Astrocyte of the cerebellum (primary cell): ENCODE measurements at regions not wholly inside any gene's neighbourhood (a gene's known extent, or its start where the extent isn't known, plus 50 kb on each side); places are given as distances from the start of the nearest gene placed in this dataset.

Experiments
- DNase-seq: peaks from one replicate; pipeline ENCODE4 v3.0.0-alpha.2; 2011; ENCODE audit warnings: low read depth
- H3K4me3 ChIP-seq: 2 replicates; pipeline ENCODE4 v1.5.1; 2011; ENCODE audit warnings: mild to moderate bottlenecking, low read depth, low read length, moderate library complexity
- CTCF ChIP-seq: IDR thresholded peaks from 2 replicates; pipeline ENCODE4 v1.5.1; 2012; ENCODE audit warnings: low read length, low read depth, moderate library complexity, mild to moderate bottlenecking; ENCODE audit errors: missing control alignments
- in situ Hi-C: cut with HindIII; loops from 2 replicates; pipeline ENCODE4 v1.10.0; 2017; ENCODE audit warnings: low sequenced_read_pairs

GRCh38 chr3:154901278-154901677, 178.8 kb upstream of the MME start:
- in situ Hi-C loops: no loop called here
- no peak for TF ChIP-seq CTCF
- DNase-seq: no peak
- no peak overlapping the region for H3K4me3 ChIP-seq

- DNase-seq: no peak
- H3K4me3 ChIP-seq: no peak overlapping the region
- TF ChIP-seq CTCF: no peak
- in situ Hi-C loops: no loop called here
Measured at GRCh38 chr3:154900816-154901215, 179.3 kb upstream of the MME start.

DNA sequence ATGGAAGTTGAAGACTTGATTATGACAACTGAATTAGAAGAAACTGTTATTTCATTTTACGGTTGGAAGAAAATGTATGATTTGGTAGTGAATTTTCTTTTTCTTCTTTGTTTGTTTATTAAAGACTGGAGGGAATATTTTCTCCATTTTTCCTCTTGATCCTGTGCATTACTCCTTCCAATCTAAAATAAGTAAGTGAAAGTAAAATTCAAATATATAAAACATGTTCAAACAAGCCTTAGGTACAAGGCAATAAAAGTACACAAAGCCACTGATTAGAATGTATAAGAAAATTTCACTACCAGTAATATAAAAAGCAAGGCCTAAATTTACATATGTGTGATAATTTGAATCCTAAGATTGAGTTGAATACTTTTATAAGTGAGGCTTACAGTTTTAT, 181.2 kb upstream of the MME start:
- in situ Hi-C loops: no loop called here
- no peak for TF ChIP-seq CTCF
- no peak overlapping the region for H3K4me3 ChIP-seq
- DNase-seq: no peak

GRCh38 chr3:154898443-154898842, 181.7 kb upstream of the MME start:
- in situ Hi-C loops: no loop called here
- TF ChIP-seq CTCF: no peak
- no peak overlapping the region for H3K4me3 ChIP-seq
- no peak for DNase-seq

GRCh38 chr3:154893813-154894212, 186.3 kb upstream of the MME start:
- TF ChIP-seq CTCF: no peak
- no peak overlapping the region for H3K4me3 ChIP-seq
- DNase-seq: no peak
- in situ Hi-C loops: no loop called here

DNA sequence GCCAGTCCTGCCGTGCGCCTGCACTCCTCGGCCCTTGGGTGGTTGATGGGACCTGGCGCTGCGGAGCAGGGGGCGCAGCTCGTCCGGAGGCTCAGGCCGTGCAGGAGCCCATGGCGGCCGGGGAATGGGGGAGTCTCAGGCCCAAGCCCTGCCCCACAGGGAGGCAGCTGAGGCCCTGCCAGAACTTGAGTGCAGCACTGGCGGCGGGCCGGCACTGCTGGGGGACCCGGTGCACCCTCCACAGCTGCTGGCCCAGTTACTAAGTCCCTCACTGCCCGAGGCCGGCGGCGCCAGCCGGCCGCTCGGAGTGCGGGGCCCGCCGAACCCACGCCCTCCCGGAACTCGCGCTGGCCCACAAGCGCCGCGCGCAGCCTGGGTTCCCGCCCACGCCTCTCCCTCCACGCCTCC, 190.9 kb upstream of the MME start:
- no peak overlapping the region for H3K4me3 ChIP-seq
- in situ Hi-C loops: no loop called here
- DNase-seq: no peak
- no peak for TF ChIP-seq CTCF

DNA sequence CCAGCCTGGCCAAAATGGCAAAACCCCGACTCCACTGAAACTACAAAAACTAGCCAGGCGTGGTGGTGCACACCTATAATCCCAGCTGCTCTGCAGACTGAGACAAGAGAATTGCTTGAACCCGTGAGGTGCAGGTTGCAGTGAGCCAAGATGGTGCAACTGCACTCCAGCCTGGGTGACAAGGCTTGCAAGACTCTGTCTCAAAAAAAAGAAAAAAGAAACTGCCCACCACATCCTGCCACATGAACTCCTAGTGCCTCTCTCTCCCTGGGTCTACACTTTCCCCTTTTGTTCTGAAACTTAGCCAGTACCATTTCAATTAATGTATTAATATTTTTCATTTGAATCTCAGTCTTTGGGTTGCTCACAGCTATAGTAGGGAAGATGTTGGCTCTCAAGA, 192.2 kb upstream of the MME start:
- no peak for TF ChIP-seq CTCF
- no peak for DNase-seq
- in situ Hi-C loops: no loop called here
- H3K4me3 ChIP-seq: no peak overlapping the region
